ENCODE measurements at regions not wholly inside any gene's neighbourhood (a gene's known extent, or its start where the extent isn't known, plus 50 kb on each side); places are given as distances from the start of the nearest gene placed in this dataset.
A peak's percentile ranks its signal among the peaks of the same experiment; 100 is the strongest.

DNA sequence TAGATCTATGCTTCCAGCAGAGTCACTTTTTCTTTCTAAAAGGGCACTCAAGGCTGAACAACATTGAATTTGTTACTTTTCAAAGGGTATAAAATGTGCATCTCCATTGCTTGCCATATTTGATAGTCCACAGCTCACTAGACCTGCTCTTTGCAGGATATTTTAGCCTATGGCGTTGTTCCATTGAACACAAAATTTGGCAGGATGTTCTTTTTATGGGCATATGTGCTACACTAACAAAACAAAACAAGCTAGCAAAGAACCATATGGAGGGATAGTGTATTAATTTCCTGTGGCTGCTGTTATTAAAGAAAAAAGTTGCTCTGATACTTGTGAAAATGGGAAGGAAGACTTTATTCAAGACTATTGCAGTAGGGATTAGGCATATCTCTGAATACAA lies 828.7 kb downstream of the TYW1 start:
- 15 to 22% methylated on average over 1 of the region's 1 CpG for WGBS, 2 experiments (ENCODE audit: low coverage in 1 of 2, low lambda C conversion rate in 2 of 2, missing lambda C conversion rate in 2 of 2)
- Histone ChIP-seq H3K4me3 (no peak overlapping the region), H3K9me2 (ENCODE audit: insufficient read depth) (no peaks in the 10 kb centered on the region), H3K4me2 (ENCODE audit: unreplicated experiment) (no peak overlapping the region), H3K4me1 (ENCODE audit: insufficient read depth) (no peaks in the 10 kb centered on the region), H3K79me2 (ENCODE audit: insufficient read depth) (no peaks in the 10 kb centered on the region), H3K27ac (no peak overlapping the region), H3K36me3 (ENCODE audit: low read depth) (no peaks in the 10 kb centered on the region), H4K20me1 (ENCODE audit: insufficient read depth) (no peaks in the 10 kb centered on the region), H3K27me3 (replicated peaks; ENCODE audit: insufficient read depth) (no peaks in the 10 kb centered on the region), H3K9ac (no peak overlapping the region), H3K9me3 (ENCODE audit: low read depth) (no peaks in the 10 kb centered on the region), H3F3A (ENCODE audit: insufficient read depth) (no peaks in the 10 kb centered on the region), H2AFZ (no peak overlapping the region)
- no peak for DNase-seq
- no peak for TF ChIP-seq EZH2phosphoT487 (IDR thresholded peaks at IDR 0.05; ENCODE audit: insufficient read depth, low read depth)
- TF ChIP-seq EZH2 (IDR thresholded peaks at IDR 0.05; ENCODE audit: insufficient read depth, poor library complexity, severe bottlenecking), result no peak
- in situ Hi-C loops (cut with MboI), result no loop called here

DNA sequence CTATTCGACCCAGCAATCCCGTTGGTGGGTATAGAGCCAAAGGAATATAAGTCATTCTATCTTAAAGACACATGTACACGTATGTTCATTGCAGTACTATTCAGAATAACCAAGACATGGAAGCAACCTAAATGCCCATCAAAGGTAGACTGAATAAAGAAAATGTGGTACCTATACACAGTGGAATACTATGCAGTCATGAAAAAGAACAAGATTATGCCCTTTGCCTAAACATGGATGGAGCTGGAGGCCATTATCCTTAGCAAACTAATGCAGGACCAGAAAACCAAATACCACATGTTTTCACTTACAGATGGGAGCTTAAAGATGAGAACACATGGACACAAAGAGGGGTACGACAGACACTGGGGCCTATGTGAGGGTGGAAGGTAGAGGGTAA lies 845.3 kb downstream of the TYW1 start:
- in situ Hi-C loops (cut with MboI), result no loop called here
- Histone ChIP-seq H3K36me3 (ENCODE audit: low read depth) (no peaks in the 10 kb centered on the region), H3K9ac (no peak overlapping the region), H3K4me3 (no peak overlapping the region), H3K9me3 (ENCODE audit: low read depth) (no peaks in the 10 kb centered on the region), H4K20me1 (ENCODE audit: insufficient read depth) (no peaks in the 10 kb centered on the region), H3F3A (ENCODE audit: insufficient read depth) (no peaks in the 10 kb centered on the region), H3K27me3 (replicated peaks; ENCODE audit: insufficient read depth) (no peaks in the 10 kb centered on the region), H3K9me2 (ENCODE audit: insufficient read depth) (no peaks in the 10 kb centered on the region), H3K27ac (no peak overlapping the region), H2AFZ (no peak overlapping the region), H3K4me2 (ENCODE audit: unreplicated experiment) (no peak overlapping the region), H3K4me1 (ENCODE audit: insufficient read depth) (no peaks in the 10 kb centered on the region), H3K79me2 (ENCODE audit: insufficient read depth) (no peaks in the 10 kb centered on the region)
- no peak for DNase-seq
- 54 to 59% methylated on average over 4 of the region's 4 CpGs for WGBS, 2 experiments (ENCODE audit: low coverage in 1 of 2, low lambda C conversion rate in 2 of 2, missing lambda C conversion rate in 2 of 2)
- TF ChIP-seq EZH2 (IDR thresholded peaks at IDR 0.05; ENCODE audit: insufficient read depth, poor library complexity, severe bottlenecking), result no peak
- no peak for TF ChIP-seq EZH2phosphoT487 (IDR thresholded peaks at IDR 0.05; ENCODE audit: insufficient read depth, low read depth)

- Histone ChIP-seq H3K4me1 (ENCODE audit: insufficient read depth) (no peaks in the 10 kb centered on the region), H3K27me3 (replicated peaks; ENCODE audit: insufficient read depth) (no peaks in the 10 kb centered on the region), H3K27ac (no peak overlapping the region), H3K4me2 (ENCODE audit: unreplicated experiment) (no peak overlapping the region), H3K4me3 (no peak overlapping the region), H3K9ac (no peak overlapping the region), H3K79me2 (ENCODE audit: insufficient read depth) (no peaks in the 10 kb centered on the region), H3K36me3 (ENCODE audit: low read depth) (no peaks in the 10 kb centered on the region), H3F3A (ENCODE audit: insufficient read depth) (no peaks in the 10 kb centered on the region), H4K20me1 (ENCODE audit: insufficient read depth) (no peaks in the 10 kb centered on the region), H2AFZ (no peak overlapping the region), H3K9me3 (ENCODE audit: low read depth) (no peaks in the 10 kb centered on the region), H3K9me2 (ENCODE audit: insufficient read depth) (no peaks in the 10 kb centered on the region)
- peak; percentile 1 for DNase-seq
- 0 to 6% methylated on average over 4 of the region's 4 CpGs for WGBS, 2 experiments (ENCODE audit: low coverage in 1 of 2, low lambda C conversion rate in 2 of 2, missing lambda C conversion rate in 2 of 2)
- TF ChIP-seq EZH2phosphoT487 (IDR thresholded peaks at IDR 0.05; ENCODE audit: insufficient read depth, low read depth) (no peak), EZH2 (IDR thresholded peaks at IDR 0.05; ENCODE audit: insufficient read depth, poor library complexity, severe bottlenecking) (no peak)
- in situ Hi-C loops (cut with MboI), result no loop called here
These were observed 845.9 kb downstream of the TYW1 start for GRCh38 chr7:67842571-67842970.

GRCh38 chr7:67843001-67843565 lies 846.5 kb downstream of the TYW1 start:
- Histone ChIP-seq H3K27ac (no peak overlapping the region), H3K79me2 (ENCODE audit: insufficient read depth) (no peaks in the 10 kb centered on the region), H2AFZ (no peak overlapping the region), H4K20me1 (ENCODE audit: insufficient read depth) (no peaks in the 10 kb centered on the region), H3F3A (ENCODE audit: insufficient read depth) (no peaks in the 10 kb centered on the region), H3K36me3 (ENCODE audit: low read depth) (no peaks in the 10 kb centered on the region), H3K9me3 (ENCODE audit: low read depth) (no peaks in the 10 kb centered on the region), H3K9me2 (ENCODE audit: insufficient read depth) (no peaks in the 10 kb centered on the region), H3K4me1 (ENCODE audit: insufficient read depth) (no peaks in the 10 kb centered on the region), H3K4me3 (no peak overlapping the region), H3K9ac (no peak overlapping the region), H3K4me2 (ENCODE audit: unreplicated experiment) (no peak overlapping the region), H3K27me3 (replicated peaks; ENCODE audit: insufficient read depth) (no peaks in the 10 kb centered on the region)
- TF ChIP-seq EZH2phosphoT487 (IDR thresholded peaks at IDR 0.05; ENCODE audit: insufficient read depth, low read depth) (no peak), EZH2 (IDR thresholded peaks at IDR 0.05; ENCODE audit: insufficient read depth, poor library complexity, severe bottlenecking) (no peak)
- in situ Hi-C loops (cut with MboI), result no loop called here
- no peak for DNase-seq
- 16 to 20% methylated on average over 6 of the region's 6 CpGs for WGBS, 2 experiments (ENCODE audit: low coverage in 1 of 2, low lambda C conversion rate in 2 of 2, missing lambda C conversion rate in 2 of 2)

GRCh38 chr7:67843615-67844014 lies 847.0 kb downstream of the TYW1 start:
- no peak overlapping the region for H3K9ac ChIP-seq

More at GRCh38 chr7:67843615-67844014, 847.0 kb downstream of the TYW1 start:
- in situ Hi-C loops (cut with MboI), result no loop called here
- 60 to 65% methylated on average over 4 of the region's 4 CpGs for WGBS, 2 experiments (ENCODE audit: low coverage in 1 of 2, low lambda C conversion rate in 2 of 2, missing lambda C conversion rate in 2 of 2)
- H2AFZ ChIP-seq, result no peak overlapping the region
- H3K4me1 ChIP-seq (ENCODE audit: insufficient read depth), result no peaks in the 10 kb centered on the region
- TF ChIP-seq EZH2phosphoT487 (IDR thresholded peaks at IDR 0.05; ENCODE audit: insufficient read depth, low read depth) (no peak), EZH2 (IDR thresholded peaks at IDR 0.05; ENCODE audit: insufficient read depth, poor library complexity, severe bottlenecking) (no peak)
- no peaks in the 10 kb centered on the region for H3K79me2 ChIP-seq (ENCODE audit: insufficient read depth)
- H3K27ac ChIP-seq, result no peak overlapping the region
- H3K9me2 ChIP-seq (ENCODE audit: insufficient read depth), result no peaks in the 10 kb centered on the region
- H3K27me3 ChIP-seq (replicated peaks; ENCODE audit: insufficient read depth), result no peaks in the 10 kb centered on the region
- no peaks in the 10 kb centered on the region for H4K20me1 ChIP-seq (ENCODE audit: insufficient read depth)
- no peaks in the 10 kb centered on the region for H3F3A ChIP-seq (ENCODE audit: insufficient read depth)
- no peaks in the 10 kb centered on the region for H3K9me3 ChIP-seq (ENCODE audit: low read depth)
- H3K4me3 ChIP-seq, result no peak overlapping the region
- no peak for DNase-seq
- H3K36me3 ChIP-seq (ENCODE audit: low read depth), result no peaks in the 10 kb centered on the region
- H3K4me2 ChIP-seq (ENCODE audit: unreplicated experiment), result no peak overlapping the region

Data from GM23248 (cell line).